GM18508 (cell line): ENCODE measurements at regions not wholly inside any gene's neighbourhood (a gene's known extent, or its start where the extent isn't known, plus 50 kb on each side); places are given as distances from the start of the nearest gene placed in this dataset.

Experiments
- ATAC-seq: cut with Tn5 transposase; IDR thresholded peaks from one replicate; pipeline ENCODE4 v1.9.1; 2021; ENCODE audit warnings: moderate number of reproducible peaks; ENCODE audit not compliant: insufficient read depth, unreplicated experiment

GRCh38 chr18:42576124-42576523, 539.4 kb downstream of the RIT2 start:
- ATAC-seq, result no peak

- ATAC-seq, result no peak
Observed at GRCh38 chr18:42578792-42579191, 536.7 kb downstream of the RIT2 start.

- ATAC-seq, result no peak
Observed at GRCh38 chr18:42582266-42582665, 533.2 kb downstream of the RIT2 start.

DNA sequence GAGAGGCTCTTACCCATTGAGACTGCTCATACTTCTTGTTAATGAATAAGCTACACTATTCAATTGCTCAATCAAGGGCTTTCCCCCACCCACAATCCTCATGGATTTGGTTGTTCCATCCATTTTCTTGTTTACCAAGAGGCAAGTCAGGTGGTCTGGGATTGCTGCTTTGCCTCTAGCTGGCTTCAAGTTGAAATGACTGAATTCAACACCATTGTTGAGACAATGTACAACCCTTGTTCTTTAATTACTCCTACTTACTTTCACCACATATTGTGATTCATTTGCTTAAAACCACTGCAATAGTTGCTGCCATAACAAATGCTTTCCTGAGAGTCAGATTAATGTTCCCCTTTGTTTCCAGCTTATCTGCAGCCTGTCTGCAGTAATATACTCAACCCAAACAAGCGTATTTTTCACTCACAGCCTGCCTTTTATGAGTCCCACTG, 532.2 kb downstream of the RIT2 start:
- no peak for ATAC-seq

GRCh38 chr18:42586601-42587000, 528.9 kb downstream of the RIT2 start:
- no peak for ATAC-seq

DNA sequence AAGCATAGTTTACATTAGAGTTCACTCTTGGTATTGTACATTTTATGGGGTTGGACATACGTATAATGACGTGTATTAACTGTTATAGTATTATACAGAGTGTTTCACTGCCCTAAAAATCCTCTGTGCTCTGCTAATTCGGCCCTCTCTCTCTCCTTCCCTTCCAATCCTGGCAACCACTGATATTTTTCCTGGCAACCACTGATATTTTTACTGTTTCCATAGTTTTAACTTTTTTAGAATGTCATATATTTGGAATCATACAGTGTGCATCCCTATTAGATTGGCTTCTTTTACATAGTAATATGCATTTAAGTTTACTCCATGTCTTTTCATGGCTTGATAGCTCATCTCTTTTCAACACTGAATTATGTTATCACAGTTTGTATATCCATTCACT, 526.7 kb downstream of the RIT2 start:
- ATAC-seq, result no peak

GRCh38 chr18:42604820-42605219, 510.7 kb downstream of the RIT2 start:
- no peak for ATAC-seq

- no peak for ATAC-seq
Observed at GRCh38 chr18:42606886-42607495, 508.5 kb downstream of the RIT2 start.

DNA sequence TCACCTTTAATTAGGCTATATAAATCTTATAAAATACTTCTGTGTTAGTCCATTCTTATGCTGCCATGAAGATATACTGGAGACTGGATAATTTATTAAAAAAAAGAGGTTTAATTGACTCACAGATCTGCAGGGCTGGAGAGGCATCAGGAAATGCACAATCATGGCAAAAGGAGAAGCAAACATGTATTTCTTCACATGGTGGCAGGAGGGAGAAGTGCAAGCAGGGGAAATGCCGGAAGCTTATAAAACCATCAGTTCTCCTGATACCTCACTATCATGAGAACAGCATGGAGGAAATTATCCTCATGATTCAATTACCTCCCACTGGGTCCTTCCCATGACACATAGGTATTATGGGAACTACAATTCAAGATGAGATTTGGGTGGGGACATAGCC, 504.4 kb downstream of the RIT2 start:
- no peak for ATAC-seq

DNA sequence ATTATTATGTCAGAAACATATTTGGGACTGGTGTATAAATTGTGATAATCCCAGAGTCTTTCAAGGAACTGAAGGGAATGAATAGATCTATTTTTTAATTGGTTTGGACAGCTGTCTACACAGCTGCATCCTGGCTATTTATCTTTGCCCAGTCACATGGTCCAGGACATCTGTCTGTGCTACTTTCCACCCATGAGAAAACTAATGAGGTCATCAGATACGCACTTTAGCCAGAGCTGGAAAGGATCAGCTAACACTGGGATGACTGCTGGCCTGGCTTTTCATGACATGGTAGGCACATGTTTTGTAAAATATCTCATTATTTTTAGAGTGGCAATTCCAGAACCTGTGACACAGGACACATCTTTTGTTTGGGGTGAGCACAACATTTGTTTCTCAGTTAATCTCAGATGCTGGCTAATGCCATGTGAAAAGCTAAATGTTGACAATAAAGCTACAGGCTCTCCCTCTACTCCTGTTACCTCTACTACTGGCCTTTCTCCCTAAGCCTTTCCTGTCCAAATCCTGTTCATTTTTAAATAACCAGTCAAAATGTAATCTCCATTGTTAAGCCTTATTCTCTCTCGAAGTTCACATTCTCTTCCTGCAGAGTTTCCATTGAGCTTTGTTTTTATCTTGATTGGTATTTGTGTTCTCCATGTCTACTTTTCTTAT, 500.7 kb downstream of the RIT2 start:
- ATAC-seq, result no peak

- ATAC-seq, result no peak
Observed at GRCh38 chr18:42617221-42617620, 498.3 kb downstream of the RIT2 start.

- no peak for ATAC-seq
Observed at GRCh38 chr18:42619771-42620170, 495.7 kb downstream of the RIT2 start.

- ATAC-seq, result no peak
Observed at GRCh38 chr18:42620657-42621056, 494.8 kb downstream of the RIT2 start.

GRCh38 chr18:42623935-42624334, 491.6 kb downstream of the RIT2 start:
- ATAC-seq, result no peak

DNA sequence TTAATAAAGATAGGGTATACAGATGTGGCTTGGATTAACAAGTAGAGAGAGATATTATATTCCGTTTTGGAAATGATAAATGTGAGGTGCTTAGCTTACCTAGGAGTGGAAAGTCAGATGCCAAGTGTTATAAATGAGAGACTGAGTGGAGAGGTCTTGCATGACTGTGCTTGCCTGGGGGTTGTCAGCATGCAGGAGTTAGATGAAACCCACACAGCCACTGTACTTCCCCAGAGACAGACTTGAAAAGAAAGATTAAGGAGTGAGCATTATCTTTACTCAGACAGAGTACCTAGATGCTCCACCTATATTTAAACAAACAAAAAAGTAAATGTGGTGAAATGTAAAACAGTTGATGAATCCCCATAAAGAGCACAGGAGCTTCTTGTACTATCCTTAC, 482.7 kb downstream of the RIT2 start:
- ATAC-seq, result no peak

DNA sequence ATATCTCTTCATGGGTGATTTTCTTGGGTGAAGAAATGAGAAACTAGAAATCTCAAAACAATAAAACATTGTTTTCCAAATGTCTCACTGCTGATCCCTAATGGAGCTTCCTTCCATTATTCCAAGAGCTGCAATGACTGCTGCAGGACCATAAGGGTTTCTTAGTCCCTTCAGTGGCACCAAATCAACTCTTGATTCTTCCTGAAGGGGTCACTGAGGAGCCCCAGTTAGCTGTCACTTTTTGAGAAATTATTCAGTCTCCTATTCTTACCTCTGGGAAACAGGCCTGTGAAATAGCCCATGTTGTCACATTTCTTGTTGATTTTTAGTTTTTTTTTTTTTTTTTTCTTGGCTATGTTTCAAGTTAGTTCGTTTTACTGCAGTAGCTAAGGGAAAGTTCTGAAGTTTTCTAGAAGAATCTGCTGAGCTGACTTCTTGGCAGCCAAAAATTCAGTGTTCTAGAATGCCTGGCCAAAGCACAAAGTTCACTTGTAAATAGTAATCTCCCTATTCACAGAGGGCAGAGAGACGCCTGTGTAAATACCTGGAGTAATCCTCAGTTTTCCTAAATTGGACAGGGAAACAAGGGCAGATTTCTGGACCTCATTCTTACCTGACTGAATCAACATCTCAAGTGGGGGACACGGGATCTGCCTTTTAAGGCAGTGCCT, 480.0 kb downstream of the RIT2 start:
- no peak for ATAC-seq

DNA sequence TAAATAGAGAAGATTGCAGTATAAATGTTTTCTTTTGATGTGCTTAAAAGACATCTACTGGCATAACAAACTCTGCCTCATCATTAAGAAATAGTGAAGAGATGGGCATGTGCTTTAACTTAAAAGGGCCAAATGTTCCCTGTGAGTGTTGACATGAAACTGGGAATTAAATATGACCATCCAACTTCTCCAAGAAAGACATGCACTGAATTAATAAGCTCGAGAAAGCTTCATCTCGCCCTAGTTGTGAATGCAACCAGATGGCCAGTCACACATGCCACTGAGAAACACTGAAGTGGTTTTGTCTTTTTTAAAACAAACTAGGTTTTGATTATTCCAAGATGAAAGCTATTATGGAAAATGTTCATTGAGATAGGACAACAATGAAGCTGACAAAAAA, 479.2 kb downstream of the RIT2 start:
- no peak for ATAC-seq

DNA sequence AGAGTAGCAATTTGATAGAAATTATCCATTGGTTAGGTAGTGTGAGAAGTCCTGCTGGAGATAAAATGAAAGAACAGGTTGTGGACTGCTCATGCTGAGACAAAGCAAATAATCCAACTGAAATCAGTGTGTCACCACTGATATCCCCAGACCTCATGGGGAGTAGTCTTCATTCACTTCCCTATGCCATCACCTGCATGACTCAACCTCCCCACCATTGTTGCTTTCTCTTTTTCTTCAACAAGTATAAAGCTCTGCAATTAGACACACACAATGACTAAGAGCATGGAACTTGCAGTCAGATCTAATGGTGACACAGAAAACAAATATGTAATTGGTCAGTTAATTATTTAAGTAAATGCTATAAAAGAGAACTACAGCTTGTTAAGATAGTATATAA, 475.3 kb downstream of the RIT2 start:
- no peak for ATAC-seq

DNA sequence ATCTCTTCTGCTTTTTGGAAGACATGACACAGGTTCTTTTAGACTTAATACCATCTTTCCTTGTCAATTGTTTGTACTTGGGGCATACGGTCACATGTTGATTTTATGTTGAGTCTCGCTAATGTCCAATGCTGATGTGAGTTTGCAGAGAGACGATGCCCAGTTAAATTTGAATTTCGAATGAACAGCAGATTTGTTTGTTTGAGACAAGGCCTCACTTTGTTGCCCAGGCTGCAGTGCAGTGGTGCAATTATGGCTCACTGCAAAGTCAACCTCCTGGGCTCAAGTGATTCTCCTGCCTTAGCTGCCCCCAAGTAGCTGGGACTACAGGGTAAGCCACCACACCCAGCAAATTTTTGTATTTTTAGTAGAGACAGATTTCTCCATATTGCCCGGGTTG, 473.5 kb downstream of the RIT2 start:
- ATAC-seq, result no peak

GRCh38 chr18:42644729-42645131, 470.8 kb downstream of the RIT2 start:
- no peak for ATAC-seq

DNA sequence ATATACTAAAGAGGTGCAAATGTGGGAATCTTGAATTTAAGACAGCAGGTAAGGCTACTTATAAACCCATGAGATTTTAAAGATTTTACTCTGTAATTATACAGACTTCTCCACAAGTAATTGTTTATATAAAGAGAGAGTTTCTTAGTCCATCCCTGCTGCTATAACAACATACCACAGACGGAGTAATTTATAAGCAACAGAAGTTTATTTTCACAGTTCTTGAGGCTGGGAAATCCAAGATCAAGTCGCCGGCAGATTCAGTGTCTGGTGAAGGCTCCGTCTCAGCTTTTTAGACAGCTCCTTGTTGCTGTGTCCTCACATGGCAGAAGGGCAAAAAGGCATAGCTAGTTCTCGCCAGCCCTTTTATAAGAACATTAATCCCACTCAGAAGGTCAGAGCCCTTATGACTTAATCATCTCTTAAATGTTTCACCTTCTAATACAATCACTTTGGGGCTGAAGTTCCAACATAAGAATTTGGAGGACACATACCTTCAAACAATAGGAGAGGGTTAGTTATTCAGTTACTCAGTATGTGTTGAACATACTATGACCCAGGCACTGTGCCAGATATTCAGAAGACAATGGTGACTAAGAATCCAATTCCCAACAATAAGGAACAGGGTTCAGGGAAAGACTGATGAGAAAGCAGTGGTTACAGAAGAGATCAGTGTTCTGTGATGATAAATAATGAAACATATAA, 466.0 kb downstream of the RIT2 start:
- ATAC-seq, result no peak
